Smooth muscle cell (in vitro differentiated cells): ENCODE measurements at regions not wholly inside any gene's neighbourhood (a gene's known extent, or its start where the extent isn't known, plus 50 kb on each side); places are given as distances from the start of the nearest gene placed in this dataset.

Experiments used
- DNase-seq: peaks from one replicate; lab custom pipeline; 2025; ENCODE audit not compliant: unreplicated experiment; lab: John Stamatoyannopoulos, UW
- H2AFZ ChIP-seq: fragments of 200-600 bp; sonication (generic); 2 replicates; pipeline ENCODE4 v1.6.0; 2016; ENCODE audit warnings: antibody characterized with exemption, low read depth, mild to moderate bottlenecking
- H3F3A ChIP-seq: fragments of 200-600 bp; sonication (generic); 2 replicates; pipeline ENCODE4 v1.6.0; 2017; ENCODE audit warnings: antibody characterized with exemption, low read depth
- H3K27ac ChIP-seq: fragments of 200-600 bp; sonication (generic); 2 replicates; pipeline ENCODE4 v1.5.1; 2016; ENCODE audit warnings: low read depth, mild to moderate bottlenecking
- H3K27me3 ChIP-seq: fragments of 200-600 bp; sonication (generic); 2 replicates; pipeline ENCODE4 v1.6.1; 2016; ENCODE audit warnings: low read depth, mild to moderate bottlenecking
- H3K36me3 ChIP-seq: fragments of 200-600 bp; sonication (generic); 2 replicates; pipeline ENCODE4 v1.5.1; 2016; ENCODE audit warnings: low read depth
- H3K4me1 ChIP-seq: fragments of 200-600 bp; sonication (generic); 2 replicates; pipeline ENCODE4 v1.5.1; 2016; ENCODE audit warnings: low read depth
- H3K4me2 ChIP-seq: fragments of 200-600 bp; sonication (generic); 2 replicates; pipeline ENCODE4 v1.6.0; 2016; ENCODE audit warnings: mild to moderate bottlenecking
- H3K4me3 ChIP-seq: fragments of 200-600 bp; sonication (generic); 2 replicates; pipeline ENCODE4 v1.5.1; 2016; ENCODE audit warnings: mild to moderate bottlenecking
- H3K79me2 ChIP-seq: fragments of 200-600 bp; sonication (generic); 2 replicates; pipeline ENCODE4 v1.6.0; 2016; ENCODE audit warnings: low read depth, mild to moderate bottlenecking
- H3K9ac ChIP-seq: fragments of 200-600 bp; sonication (generic); 2 replicates; pipeline ENCODE4 v1.6.0; 2016; ENCODE audit warnings: low read depth
- H3K9me3 ChIP-seq: fragments of 200-600 bp; sonication (generic); replicated peaks from 2 replicates; pipeline ENCODE4 v1.5.1; 2016; ENCODE audit warnings: low read depth
- H4K20me1 ChIP-seq: fragments of 200-600 bp; sonication (generic); 2 replicates; pipeline ENCODE4 v1.6.0; 2016; ENCODE audit warnings: low read depth
- CTCF ChIP-seq: fragments of 200-600 bp; sonication (generic); IDR thresholded peaks from 2 replicates; pipeline ENCODE4 v1.5.1; 2017; ENCODE audit warnings: borderline replicate concordance, mild to moderate bottlenecking, antibody characterized with exemption; ENCODE audit not compliant: insufficient read depth, poor library complexity, severe bottlenecking
- WGBS: methylation state at CpG from one replicate; pipeline ENCODE4 v1.1.7; 2016; ENCODE audit warnings: low lambda C conversion rate; 5-methylcytosine and 5-hydroxymethylcytosine counted together

- Histone ChIP-seq H3K36me3 (no peaks in the 10 kb centered on the region), H4K20me1 (no peaks in the 10 kb centered on the region), H3K4me2 (peak overlapping the region; percentile 59), H3K27ac (no peak overlapping the region), H3K27me3 (no peaks in the 10 kb centered on the region), H2AFZ (no peak overlapping the region), H3F3A (no peaks in the 10 kb centered on the region), H3K9me3 (no peaks in the 10 kb centered on the region), H3K79me2 (no peaks in the 10 kb centered on the region), H3K4me3 (no peak overlapping the region), H3K9ac (no peak overlapping the region), H3K4me1 (no peaks in the 10 kb centered on the region)
- TF ChIP-seq CTCF: no peak
- no peak for DNase-seq
These were observed 285.9 kb upstream of the BCHE start for GRCh38 chr3:166123088-166123487.

- no peaks in the 10 kb centered on the region for H3K4me1 ChIP-seq
- H3K4me2 ChIP-seq: no peak overlapping the region
- H3K4me3 ChIP-seq: no peak overlapping the region
- DNase-seq: no peak
- H3K27ac ChIP-seq: no peak overlapping the region
- no peaks in the 10 kb centered on the region for H3K36me3 ChIP-seq
- no peak for TF ChIP-seq CTCF
- H4K20me1 ChIP-seq: no peaks in the 10 kb centered on the region
- no peaks in the 10 kb centered on the region for H3F3A ChIP-seq
- H3K79me2 ChIP-seq: no peaks in the 10 kb centered on the region
- H3K27me3 ChIP-seq: no peaks in the 10 kb centered on the region
- 73% methylated on average over 2 of the region's 2 CpGs for WGBS
- H3K9ac ChIP-seq: no peak overlapping the region
- H3K9me3 ChIP-seq: no peaks in the 10 kb centered on the region
- no peak overlapping the region for H2AFZ ChIP-seq
These were observed 280.8 kb upstream of the BCHE start for GRCh38 chr3:166118049-166118448.

GRCh38 chr3:166114448-166114847 lies 277.2 kb upstream of the BCHE start:
- Histone ChIP-seq H3K27me3 (no peaks in the 10 kb centered on the region), H3K79me2 (no peaks in the 10 kb centered on the region), H3K27ac (no peak overlapping the region), H3K4me3 (no peak overlapping the region), H3K36me3 (no peaks in the 10 kb centered on the region), H4K20me1 (no peaks in the 10 kb centered on the region), H3K4me2 (no peak overlapping the region), H2AFZ (no peak overlapping the region), H3K9ac (no peak overlapping the region), H3K9me3 (no peaks in the 10 kb centered on the region), H3F3A (no peaks in the 10 kb centered on the region), H3K4me1 (no peaks in the 10 kb centered on the region)
- no peak for TF ChIP-seq CTCF
- DNase-seq: no peak

GRCh38 chr3:166111562-166111961 lies 274.3 kb upstream of the BCHE start:
- Histone ChIP-seq H3F3A (no peaks in the 10 kb centered on the region), H3K4me1 (no peaks in the 10 kb centered on the region), H4K20me1 (no peaks in the 10 kb centered on the region)

More at GRCh38 chr3:166111562-166111961, 274.3 kb upstream of the BCHE start:
- Histone ChIP-seq H3K36me3 (no peaks in the 10 kb centered on the region), H3K9me3 (no peaks in the 10 kb centered on the region), H3K4me2 (no peak overlapping the region), H3K79me2 (no peaks in the 10 kb centered on the region), H2AFZ (no peak overlapping the region), H3K9ac (no peak overlapping the region), H3K4me3 (no peak overlapping the region), H3K27ac (no peak overlapping the region), H3K27me3 (no peaks in the 10 kb centered on the region)
- WGBS: 87% methylated on average over 2 of the region's 2 CpGs
- DNase-seq: no peak
- TF ChIP-seq CTCF: no peak
